Right cardiac atrium (tissue), 5 donors: ENCODE measurements at regions not wholly inside any gene's neighbourhood (a gene's known extent, or its start where the extent isn't known, plus 50 kb on each side); places are given as distances from the start of the nearest gene placed in this dataset.

Experiments
- ATAC-seq, 2 donors: fragments of 200-7000 bp; cut with Tn5 transposase; one replicate each; pipeline versions ENCODE4 v1.8.0 to v1.9.1; 2020; ENCODE audit warnings: moderate library complexity in 2 of 2, mild to moderate bottlenecking in 1 of 2
- DNase-seq, 3 donors: peaks; one replicate each; pipeline ENCODE4 v3.0.0-alpha.2; 2020
- H3K27ac ChIP-seq: one replicate; pipeline ENCODE4 v1.5.1; 2013; ENCODE audit warnings: mild to moderate bottlenecking, low read length, control low read depth, moderate library complexity
- H3K27me3 ChIP-seq: one replicate; pipeline ENCODE4 v1.6.1; 2013; ENCODE audit not compliant: control insufficient read depth, insufficient read depth
- H3K4me1 ChIP-seq: one replicate; pipeline ENCODE4 v1.6.1; 2013; ENCODE audit warnings: low read length; ENCODE audit not compliant: control insufficient read depth, insufficient read depth
- H3K4me3 ChIP-seq: one replicate; pipeline ENCODE4 v1.5.1; 2013; ENCODE audit warnings: low read length, control low read depth
- H3K9me3 ChIP-seq: one replicate; pipeline ENCODE4 v1.6.1; 2013; ENCODE audit warnings: low read length; ENCODE audit not compliant: control insufficient read depth
- WGBS: extraction: QIAGEN DNeasy Blood & Tissue Kit; methylation state at CpG from one replicate; pipeline ENCODE4 v1.1.7; 2013; 5-methylcytosine and 5-hydroxymethylcytosine counted together
- intact Hi-C, 4 donors: fragments of 100-400 bp; cut with DNase I; formaldehyde crosslinking; loops; one replicate each; pipeline versions ENCODE4 v1.11.0 to v1.14.0; 2022 to 2023
- donor health status: healthy with polysubstance abuse.
- donor health status: DM: no; HTN: yes; CAD: no.
- donor health status: DM: no; HTN: no; CAD: no.
- donor health status: DM: no; HTN: yes; CAD: no; lungs with severe emphysema.
- donor health status: DM: yes; HTN: yes; CAD: no.

DNA sequence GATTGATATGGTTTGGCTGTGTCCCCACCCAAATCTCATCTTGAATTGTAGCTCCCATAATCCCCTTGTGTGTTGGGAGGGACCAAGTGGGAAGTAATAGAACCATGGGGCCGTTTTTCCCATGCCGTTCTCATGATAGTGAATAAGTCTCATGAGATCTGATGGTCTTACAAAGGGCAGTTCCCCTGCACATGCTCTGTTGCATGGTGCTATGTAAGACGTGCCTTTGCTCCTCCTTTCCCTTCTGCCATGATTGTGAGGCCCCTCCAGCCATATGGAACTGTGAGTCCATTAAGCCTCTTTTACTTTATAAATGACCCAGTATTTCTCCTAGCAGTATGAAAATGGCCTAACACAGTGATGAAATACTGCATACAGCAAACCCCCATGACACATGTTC lies 84.8 kb upstream of the SELENOP start:
- intact Hi-C loops: loop anchor here in 1 of 4 donors (10.0 kb wide), 1 partner anchor 1042 kb away; no protein-coding TSS in a partner anchor
- H3K4me1 ChIP-seq: no peaks in the 10 kb centered on the region
- no peaks in the 10 kb centered on the region for H3K9me3 ChIP-seq
- H3K27me3 ChIP-seq: no peaks in the 10 kb centered on the region
- H3K4me3 ChIP-seq: no peak overlapping the region
- DNase-seq (no peak), ATAC-seq (no peak)
- no peak overlapping the region for H3K27ac ChIP-seq
- 59% methylated on average over 3 of the region's 3 CpGs for WGBS

DNA sequence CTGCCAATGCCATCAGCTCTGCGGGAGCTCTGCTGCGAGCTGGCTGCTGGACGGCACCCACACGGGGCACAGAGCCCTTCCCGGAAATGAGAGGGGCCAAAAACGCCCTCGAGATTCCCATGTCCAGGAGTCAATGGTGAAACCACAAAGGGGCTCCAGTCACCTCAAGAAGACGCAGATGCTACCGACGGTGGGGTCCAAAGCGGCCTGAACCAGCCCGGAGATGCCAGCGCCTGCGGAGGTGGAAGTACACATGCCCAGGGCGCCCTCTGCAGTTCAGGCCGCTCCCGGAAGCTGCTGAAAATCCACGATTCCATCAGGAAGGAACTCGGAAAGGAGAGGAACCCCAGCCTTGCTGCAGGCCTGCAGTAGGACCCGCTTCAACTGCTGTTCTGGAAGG lies 82.4 kb upstream of the SELENOP start:
- no peaks in the 10 kb centered on the region for H3K27me3 ChIP-seq
- WGBS: 33% methylated on average over 20 of the region's 20 CpGs
- H3K4me3 ChIP-seq: no peak overlapping the region
- intact Hi-C loops: loop anchor here in 2 of 4 donors (5.0 to 10.0 kb wide), 3 partner anchors 82 to 1039 kb away; partner anchors contain the start of gene SELENOP (in 1 of the 2)
- H3K9me3 ChIP-seq: no peaks in the 10 kb centered on the region
- DNase-seq (peak; percentile 36 to 73 (median 69)), ATAC-seq (peak in 1 of 2 donors; percentile 37)
- no peak overlapping the region for H3K27ac ChIP-seq
- no peaks in the 10 kb centered on the region for H3K4me1 ChIP-seq

DNA sequence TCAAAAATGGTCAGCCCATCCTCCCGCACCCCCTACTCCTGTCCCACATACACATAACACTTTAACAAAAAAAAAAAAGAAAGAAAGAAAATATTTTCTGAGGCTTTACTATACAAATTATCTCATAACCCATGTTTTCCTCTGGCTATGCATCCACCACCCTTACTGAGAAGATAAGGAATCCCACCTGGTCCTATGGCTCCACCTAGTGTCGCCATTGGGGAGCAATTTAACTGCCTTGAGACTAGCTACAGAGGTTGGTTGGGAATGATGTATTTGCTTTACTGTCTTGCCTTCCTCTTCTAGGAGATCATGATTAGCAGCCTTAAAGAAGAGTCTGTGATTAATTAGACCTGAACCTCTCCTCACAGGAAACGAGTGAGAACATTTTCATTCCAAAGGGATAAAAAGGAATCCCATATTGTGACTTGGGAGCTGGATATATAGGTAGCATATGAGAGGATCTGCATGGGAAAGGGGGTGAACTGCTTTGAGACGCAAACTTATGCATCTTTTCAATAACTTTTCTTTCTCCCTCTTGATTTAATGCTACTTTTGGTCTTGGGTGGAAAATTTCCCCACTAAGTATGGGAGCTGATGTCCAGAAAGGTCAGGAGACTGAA lies 77.7 kb upstream of the SELENOP start:
- Histone ChIP-seq H3K9me3 (no peaks in the 10 kb centered on the region), H3K27me3 (no peaks in the 10 kb centered on the region), H3K4me1 (no peaks in the 10 kb centered on the region), H3K27ac (no peak overlapping the region), H3K4me3 (no peak overlapping the region)
- 22% methylated on average over 4 of the region's 4 CpGs for WGBS
- intact Hi-C loops: loop anchor here in 2 of 4 donors (10.0 kb wide), 2 partner anchors 85 to 115 kb away; no protein-coding TSS in a partner anchor
- ATAC-seq: peak; percentile 90 to 91
- DNase-seq: peak; percentile 69 to 87 (median 79)

DNA sequence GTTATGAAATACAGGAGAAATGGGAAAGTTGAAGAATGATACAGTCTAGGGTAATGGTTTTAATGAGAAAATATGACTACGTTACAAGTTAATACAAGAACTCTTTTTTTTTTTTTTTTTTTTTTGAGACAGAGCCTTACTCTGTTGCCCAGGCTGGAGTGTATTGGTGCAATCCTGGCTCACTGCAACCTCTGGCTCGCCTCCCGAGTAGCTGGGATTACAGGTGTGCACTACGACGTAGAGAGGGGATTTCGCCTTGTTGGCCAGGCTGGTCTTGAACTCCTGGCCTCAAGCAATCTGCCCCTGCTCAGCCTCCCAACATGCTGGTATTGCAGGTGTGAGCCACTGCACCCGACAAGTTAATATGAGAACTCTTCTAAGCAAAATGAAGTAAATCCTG lies 77.1 kb upstream of the SELENOP start:
- no peaks in the 10 kb centered on the region for H3K4me1 ChIP-seq
- ATAC-seq (no peak), DNase-seq (no peak)
- WGBS: 61% methylated on average over 7 of the region's 7 CpGs
- H3K4me3 ChIP-seq: no peak overlapping the region
- H3K9me3 ChIP-seq: no peaks in the 10 kb centered on the region
- no peaks in the 10 kb centered on the region for H3K27me3 ChIP-seq
- H3K27ac ChIP-seq: no peak overlapping the region
- intact Hi-C loops: loop anchor here in 2 of 4 donors (10.0 kb wide), 2 partner anchors 84 to 114 kb away; no protein-coding TSS in a partner anchor

DNA sequence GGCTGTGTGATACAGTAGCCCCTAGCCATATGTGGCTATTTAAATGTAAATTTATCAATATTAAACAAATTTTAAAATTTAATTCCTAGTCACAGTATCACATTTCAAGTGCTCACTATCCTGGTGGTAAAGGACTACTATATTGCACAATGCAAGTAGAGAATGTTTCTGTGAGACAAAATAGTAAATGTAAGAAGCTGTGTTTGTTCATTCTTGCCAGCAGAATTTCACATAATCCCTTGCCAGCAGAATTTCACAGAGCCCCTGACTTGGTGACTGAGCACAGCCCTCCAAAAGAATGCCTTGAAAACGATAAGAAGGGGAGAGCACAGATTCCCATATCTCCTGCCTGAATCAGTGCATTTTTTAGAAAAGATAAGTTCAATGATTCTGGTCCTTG lies 75.9 kb upstream of the SELENOP start:
- intact Hi-C loops: loop anchor here in 2 of 4 donors (10.0 kb wide), 2 partner anchors 83 to 113 kb away; no protein-coding TSS in a partner anchor
- Histone ChIP-seq H3K27me3 (no peaks in the 10 kb centered on the region), H3K27ac (no peak overlapping the region), H3K4me3 (no peak overlapping the region), H3K9me3 (no peaks in the 10 kb centered on the region), H3K4me1 (no peaks in the 10 kb centered on the region)
- 15% methylated on average over 1 of the region's 1 CpG for WGBS
- ATAC-seq (no peak), DNase-seq (no peak)

DNA sequence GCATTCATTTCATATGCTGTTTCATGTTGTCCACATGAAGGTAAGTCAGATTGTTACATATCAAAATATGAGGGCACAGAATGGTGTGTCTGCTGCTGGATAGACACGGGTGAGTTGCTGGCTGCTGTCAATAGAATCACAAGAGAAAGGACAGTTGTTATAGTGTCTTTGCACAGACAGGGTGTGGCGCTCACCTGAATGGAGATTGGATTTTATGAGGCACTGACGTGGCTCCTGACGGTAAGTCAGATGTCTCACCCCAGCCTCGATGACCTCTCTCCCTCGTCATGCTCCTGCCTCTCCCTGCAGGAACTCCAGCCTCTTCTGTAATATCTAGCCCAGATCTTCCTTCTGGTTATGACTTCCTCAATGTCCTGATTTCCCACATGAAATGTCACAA lies 75.4 kb upstream of the SELENOP start:
- intact Hi-C loops: loop anchor here in 2 of 4 donors (10.0 kb wide), 2 partner anchors 82 to 112 kb away; no protein-coding TSS in a partner anchor
- DNase-seq: no peak
- H3K27ac ChIP-seq: no peak overlapping the region
- 47% methylated on average over 6 of the region's 6 CpGs for WGBS
- ATAC-seq: peak; percentile 42 to 48
- H3K4me3 ChIP-seq: no peak overlapping the region
- no peaks in the 10 kb centered on the region for H3K27me3 ChIP-seq
- no peaks in the 10 kb centered on the region for H3K4me1 ChIP-seq
- H3K9me3 ChIP-seq: no peaks in the 10 kb centered on the region

DNA sequence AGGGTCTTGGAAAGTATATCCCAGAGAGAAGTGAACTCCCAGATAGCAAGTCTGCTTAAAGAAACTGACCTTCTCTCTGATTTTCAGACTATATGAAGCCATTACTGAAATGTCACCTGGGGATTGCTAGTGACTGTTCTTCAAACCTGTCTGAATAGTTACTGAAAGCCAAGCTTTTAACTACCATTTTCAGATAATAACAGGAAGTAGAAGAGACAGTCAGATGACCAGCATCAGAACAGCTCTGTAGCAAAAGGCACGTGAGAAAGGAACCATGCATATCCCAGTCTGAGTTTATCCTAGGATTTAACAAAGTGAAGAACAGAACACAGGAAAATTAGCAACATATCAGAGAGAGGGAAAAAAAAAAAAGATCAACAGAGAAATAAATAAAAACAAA lies 74.9 kb upstream of the SELENOP start:
- intact Hi-C loops: loop anchor here in 2 of 4 donors (10.0 kb wide), 2 partner anchors 82 to 112 kb away; no protein-coding TSS in a partner anchor
- DNase-seq (no peak), ATAC-seq (no peak)
- Histone ChIP-seq H3K27ac (no peak overlapping the region), H3K4me3 (no peak overlapping the region), H3K27me3 (no peaks in the 10 kb centered on the region), H3K4me1 (no peaks in the 10 kb centered on the region), H3K9me3 (no peaks in the 10 kb centered on the region)
- 41% methylated on average over 1 of the region's 1 CpG for WGBS

DNA sequence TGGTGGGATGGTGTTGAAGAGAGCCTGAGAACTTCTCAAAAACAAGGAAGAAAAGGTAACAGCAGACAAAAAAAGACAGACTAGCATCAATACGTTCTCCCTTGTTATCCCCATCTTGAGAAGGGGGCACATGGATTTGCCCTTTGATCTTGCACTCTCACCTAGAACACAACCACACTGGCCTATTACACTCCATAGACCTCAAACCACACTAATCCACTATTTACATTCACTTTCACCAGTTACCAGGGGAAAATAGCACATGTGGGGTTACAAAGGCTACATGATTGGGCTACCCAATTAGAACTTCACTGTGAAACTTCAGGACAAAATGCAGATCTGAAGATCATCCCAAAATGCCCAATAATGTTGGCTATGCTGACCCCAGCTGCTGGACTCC lies 72.6 kb upstream of the SELENOP start:
- Histone ChIP-seq H3K4me3 (no peak overlapping the region), H3K9me3 (no peaks in the 10 kb centered on the region), H3K4me1 (peaks cover 2% of the 10 kb centered on the region), H3K27me3 (no peaks in the 10 kb centered on the region), H3K27ac (no peak overlapping the region)
- no peak for ATAC-seq
- no peak for DNase-seq
- intact Hi-C loops: loop anchor here in 2 of 4 donors (10.0 kb wide), 2 partner anchors 80 to 110 kb away; no protein-coding TSS in a partner anchor
- 86% methylated on average over 1 of the region's 1 CpG for WGBS

DNA sequence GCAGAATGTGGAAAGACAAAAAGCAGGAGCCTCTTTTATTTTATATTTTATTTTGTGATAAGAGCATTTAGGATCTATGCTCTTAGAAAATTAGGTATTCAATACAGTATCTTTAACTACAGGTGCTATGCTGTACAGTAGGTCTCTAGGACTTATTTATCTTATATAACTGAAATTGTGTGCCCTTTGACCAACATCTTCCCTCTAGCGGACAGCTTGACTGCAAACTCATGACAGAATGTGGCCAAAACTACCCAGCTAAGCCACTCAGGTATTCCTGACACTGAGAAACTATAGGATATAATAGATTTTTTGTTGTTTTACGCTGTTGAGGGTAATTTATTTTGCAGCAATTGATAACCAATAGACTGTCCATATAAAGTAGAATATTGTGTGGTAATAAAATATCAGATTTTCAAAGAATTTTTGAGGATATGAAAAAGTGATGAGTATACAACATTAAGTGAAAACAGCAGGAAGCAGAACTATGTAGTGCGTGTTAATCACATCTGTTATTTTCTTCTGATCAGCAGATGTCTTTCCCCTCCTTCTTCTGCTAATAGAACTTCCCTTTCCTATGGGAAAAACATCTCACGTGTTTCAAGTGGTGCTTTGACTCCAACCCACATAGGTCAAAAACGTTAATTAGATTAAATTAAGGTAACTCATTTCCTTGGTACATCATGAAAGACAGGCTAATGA lies 69.9 kb upstream of the SELENOP start:
- DNase-seq (no peak), ATAC-seq (no peak)
- Histone ChIP-seq H3K9me3 (no peaks in the 10 kb centered on the region), H3K4me3 (no peak overlapping the region), H3K27me3 (no peaks in the 10 kb centered on the region), H3K27ac (no peak overlapping the region), H3K4me1 (peaks cover 6% of the 10 kb centered on the region)
- 70% methylated on average over 5 of the region's 5 CpGs for WGBS
- intact Hi-C loops: loop anchor here in 2 of 4 donors (10.0 kb wide), 2 partner anchors 77 to 107 kb away; no protein-coding TSS in a partner anchor

DNA sequence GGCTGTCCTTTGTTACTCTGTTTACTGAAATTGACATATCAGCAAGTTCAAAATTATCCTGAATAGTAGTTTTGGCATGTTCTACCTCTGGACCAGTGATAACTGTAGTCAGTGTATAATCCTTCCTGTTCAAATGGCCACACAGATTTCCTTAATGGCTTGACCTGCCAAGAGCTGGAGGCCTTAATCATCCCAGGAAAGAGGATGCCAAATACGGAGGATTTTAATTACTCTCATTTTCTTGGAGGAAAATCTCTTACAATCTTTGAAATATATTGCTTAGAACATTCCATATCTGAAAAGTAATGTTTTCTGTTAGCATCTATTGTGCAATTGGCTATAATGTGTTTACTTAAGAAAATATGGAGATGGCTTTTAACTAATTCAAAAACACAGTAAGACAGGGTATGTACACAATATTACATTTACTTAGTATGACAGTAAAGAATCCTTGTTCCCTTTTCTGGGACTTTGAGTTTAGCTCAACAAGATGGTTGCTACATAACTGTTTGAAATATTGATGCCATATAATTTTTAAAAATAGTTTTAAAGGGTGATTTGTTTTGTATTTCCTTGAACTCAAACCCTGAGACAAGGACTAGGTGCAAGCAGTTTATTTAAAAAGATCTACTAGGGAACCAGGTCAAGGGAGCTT lies 68.9 kb upstream of the SELENOP start:
- no peak for DNase-seq
- Histone ChIP-seq H3K9me3 (no peaks in the 10 kb centered on the region), H3K27me3 (no peaks in the 10 kb centered on the region), H3K4me1 (peaks cover 6% of the 10 kb centered on the region), H3K27ac (no peak overlapping the region), H3K4me3 (no peak overlapping the region)
- 25% methylated on average over 1 of the region's 1 CpG for WGBS
- no peak for ATAC-seq
- intact Hi-C loops: loop anchor here in 2 of 4 donors (10.0 kb wide), 2 partner anchors 76 to 106 kb away; no protein-coding TSS in a partner anchor

DNA sequence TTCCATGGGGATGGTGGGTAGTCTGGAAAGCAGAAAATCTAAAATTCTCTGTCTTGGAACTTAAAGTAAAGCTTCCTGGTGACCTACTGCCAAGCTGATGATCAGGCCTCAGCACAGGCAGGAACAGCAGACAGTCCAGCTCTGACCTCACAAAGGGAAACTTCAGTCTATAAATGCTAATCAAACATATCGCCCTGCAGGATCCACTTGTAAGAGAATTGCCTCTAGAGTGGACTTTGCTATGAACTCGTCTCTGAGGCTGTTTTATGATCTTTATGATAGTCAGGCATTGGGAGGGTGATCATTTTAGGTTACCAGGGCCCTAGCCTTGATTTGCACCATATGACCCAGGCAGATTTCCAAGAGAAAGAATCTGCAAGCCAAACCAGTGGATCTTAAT lies 67.6 kb upstream of the SELENOP start:
- Histone ChIP-seq H3K4me1 (peaks cover 6% of the 10 kb centered on the region), H3K9me3 (no peaks in the 10 kb centered on the region), H3K27me3 (no peaks in the 10 kb centered on the region), H3K4me3 (no peak overlapping the region), H3K27ac (no peak overlapping the region)
- no peak for DNase-seq
- WGBS: 90% methylated on average over 2 of the region's 2 CpGs
- intact Hi-C loops: no loop called here
- no peak for ATAC-seq
